C4-2B (cell line): ENCODE measurements at regions not wholly inside any gene's neighbourhood (a gene's known extent, or its start where the extent isn't known, plus 50 kb on each side); places are given as distances from the start of the nearest gene placed in this dataset.

Experiments used
- ZFX ChIP-seq: fragments of 450-650 bp; IDR thresholded peaks from 2 replicates; pipeline ENCODE4 v1.6.1; 2017
- TF ChIP-seq, protein P1 (sequence below): fragments of 450-650 bp; conservative IDR thresholded peaks from 2 replicates; pipeline ENCODE4 v1.5.1; 2017; ENCODE audit warnings: mild to moderate bottlenecking

DNA sequence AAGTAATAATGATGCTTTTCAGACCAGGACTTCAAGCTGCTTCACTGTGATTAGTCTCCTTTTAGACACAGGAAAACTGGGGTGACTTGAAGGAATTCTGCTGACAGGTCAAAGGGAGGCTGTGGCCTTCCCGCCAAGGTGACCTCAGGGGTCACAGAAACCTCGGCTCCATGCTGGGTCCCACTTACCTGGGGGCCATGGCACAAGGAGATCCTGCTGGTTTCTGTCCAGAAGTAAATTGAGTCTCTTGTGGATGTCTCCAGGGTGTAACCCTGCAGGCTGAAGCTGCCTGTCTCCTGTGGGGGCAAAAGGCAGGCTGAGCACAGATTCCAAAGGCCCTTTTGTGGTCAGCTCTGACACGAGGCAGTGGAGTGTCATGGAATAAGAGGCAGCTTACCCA is 138.7 kb upstream of the MED13L start:
- TF ChIP-seq, protein P1, sequence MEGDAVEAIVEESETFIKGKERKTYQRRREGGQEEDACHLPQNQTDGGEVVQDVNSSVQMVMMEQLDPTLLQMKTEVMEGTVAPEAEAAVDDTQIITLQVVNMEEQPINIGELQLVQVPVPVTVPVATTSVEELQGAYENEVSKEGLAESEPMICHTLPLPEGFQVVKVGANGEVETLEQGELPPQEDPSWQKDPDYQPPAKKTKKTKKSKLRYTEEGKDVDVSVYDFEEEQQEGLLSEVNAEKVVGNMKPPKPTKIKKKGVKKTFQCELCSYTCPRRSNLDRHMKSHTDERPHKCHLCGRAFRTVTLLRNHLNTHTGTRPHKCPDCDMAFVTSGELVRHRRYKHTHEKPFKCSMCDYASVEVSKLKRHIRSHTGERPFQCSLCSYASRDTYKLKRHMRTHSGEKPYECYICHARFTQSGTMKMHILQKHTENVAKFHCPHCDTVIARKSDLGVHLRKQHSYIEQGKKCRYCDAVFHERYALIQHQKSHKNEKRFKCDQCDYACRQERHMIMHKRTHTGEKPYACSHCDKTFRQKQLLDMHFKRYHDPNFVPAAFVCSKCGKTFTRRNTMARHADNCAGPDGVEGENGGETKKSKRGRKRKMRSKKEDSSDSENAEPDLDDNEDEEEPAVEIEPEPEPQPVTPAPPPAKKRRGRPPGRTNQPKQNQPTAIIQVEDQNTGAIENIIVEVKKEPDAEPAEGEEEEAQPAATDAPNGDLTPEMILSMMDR, result no peak
- TF ChIP-seq ZFX, result no peak
